Activated gamma-delta T cell treated with Interleukin-2 at 50 U/mL for 16 hours (primary cell): ENCODE measurements at regions not wholly inside any gene's neighbourhood (a gene's known extent, or its start where the extent isn't known, plus 50 kb on each side); places are given as distances from the start of the nearest gene placed in this dataset.
"Not testable (repeated sequence)": the region's sequence is repeated elsewhere in the genome, so short reads cannot be mapped to it uniquely, and the experiment has no call there.

Experiments used
- DNase-seq: peaks from one replicate; pipeline ENCODE4 v3.0.0-alpha.2; 2020

DNA sequence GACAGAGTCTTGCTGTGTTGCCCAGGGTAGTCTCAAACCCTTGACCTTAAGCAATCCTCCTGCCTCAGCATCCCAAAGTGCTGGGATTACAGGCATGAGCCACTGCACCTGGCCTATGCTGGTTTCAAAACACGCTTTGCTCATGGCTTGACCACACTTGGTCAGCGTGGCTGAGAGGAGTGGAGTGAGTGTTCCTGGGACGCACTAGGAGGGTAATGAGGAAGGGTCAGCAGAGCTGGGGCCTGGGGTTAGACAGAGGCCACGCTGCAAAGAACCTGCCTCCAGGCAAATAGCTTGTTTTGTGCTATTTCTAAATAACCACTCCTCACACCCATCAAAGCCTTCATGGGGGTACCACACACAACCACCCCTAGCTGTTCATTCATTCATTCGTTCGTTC is 77.9 kb upstream of the TOX2 start:
- DNase-seq: no peak

DNA sequence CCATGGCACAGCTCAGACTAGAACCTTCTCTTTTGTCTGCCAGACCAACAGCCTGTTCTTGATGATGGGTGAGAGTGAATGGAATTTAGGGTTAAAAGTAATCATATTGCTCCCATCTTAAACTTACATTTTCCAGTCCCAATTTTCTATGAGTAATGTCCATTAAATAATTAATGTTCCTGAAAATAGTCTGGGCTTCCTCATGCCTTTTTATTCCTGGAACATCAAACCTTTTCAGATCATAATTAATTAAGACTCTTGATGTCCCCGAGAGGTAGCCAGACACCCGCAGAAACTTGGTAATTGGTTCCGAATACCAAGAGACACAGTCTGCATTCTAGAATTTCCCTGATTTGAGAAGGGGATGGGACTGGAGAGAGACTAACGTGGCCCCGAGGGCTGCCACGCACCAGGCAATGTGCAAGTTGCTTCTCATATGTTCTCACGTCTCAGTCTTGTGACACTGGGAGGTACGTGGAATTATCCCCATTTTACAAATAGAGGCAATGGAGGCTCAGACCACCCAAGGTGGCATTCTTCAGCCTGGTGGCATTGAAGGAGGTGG is 78.6 kb upstream of the TOX2 start:
- DNase-seq: no peak

DNA sequence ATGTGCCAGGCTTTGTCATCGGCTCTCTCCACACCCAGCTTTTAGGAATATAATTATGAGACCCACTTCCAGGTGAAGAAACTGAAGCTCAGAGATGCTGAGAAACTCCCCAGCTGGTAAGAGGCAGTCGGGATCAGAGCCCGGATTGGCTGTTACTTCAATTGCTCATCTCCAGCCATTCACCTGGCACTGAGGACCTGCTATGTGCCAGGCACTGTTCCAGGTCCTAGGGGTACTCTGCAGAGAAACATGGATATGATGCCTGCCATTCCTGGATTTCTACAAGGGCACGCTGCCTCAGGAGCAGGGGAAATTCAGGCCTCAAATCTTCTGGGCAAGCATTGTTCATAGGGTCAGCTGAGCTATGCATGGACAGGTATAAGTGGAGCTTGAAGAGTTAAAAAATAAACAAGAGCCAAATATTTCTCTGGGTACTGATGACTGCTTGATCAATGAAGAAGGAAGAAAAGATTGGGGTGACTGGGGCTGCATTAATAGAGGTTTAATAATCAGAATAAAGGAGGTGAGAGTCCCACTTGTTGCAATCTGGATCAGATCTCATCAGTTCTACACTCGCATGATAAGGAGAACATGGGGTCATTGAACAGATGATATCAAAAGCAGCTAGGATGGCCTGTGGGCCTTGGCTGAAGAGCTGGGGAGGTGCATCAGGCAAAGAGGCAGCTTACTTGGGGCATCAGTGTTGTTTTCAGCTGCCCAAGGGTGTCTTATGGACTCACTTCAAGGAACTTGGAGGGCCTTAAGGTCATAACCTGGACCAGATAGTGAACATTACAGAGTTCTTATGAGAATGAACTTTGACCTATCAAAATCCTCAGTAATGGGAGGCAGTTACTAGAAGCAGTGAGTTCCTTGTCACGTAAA is 80.9 kb upstream of the TOX2 start:
- no peak for DNase-seq

DNA sequence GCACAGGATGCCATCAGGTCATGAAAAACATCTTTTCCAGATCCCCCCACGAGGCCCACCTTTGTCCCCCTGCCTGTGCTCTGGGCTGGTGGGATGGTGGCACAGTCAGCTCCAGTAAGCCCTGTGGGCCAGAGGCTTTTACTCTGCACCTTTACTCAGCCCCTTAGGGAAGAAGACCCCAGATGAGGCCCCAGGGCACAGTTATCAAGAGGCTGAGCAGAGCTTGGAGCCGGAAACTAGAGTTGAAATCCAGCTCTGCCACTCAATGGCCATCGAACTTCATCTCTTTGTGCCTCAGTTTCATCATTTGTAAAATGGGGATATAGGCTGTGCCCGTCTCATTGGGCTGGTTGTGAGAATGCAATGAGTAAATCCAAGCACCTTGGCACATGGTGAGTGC is 81.7 kb upstream of the TOX2 start:
- DNase-seq: no peak

DNA sequence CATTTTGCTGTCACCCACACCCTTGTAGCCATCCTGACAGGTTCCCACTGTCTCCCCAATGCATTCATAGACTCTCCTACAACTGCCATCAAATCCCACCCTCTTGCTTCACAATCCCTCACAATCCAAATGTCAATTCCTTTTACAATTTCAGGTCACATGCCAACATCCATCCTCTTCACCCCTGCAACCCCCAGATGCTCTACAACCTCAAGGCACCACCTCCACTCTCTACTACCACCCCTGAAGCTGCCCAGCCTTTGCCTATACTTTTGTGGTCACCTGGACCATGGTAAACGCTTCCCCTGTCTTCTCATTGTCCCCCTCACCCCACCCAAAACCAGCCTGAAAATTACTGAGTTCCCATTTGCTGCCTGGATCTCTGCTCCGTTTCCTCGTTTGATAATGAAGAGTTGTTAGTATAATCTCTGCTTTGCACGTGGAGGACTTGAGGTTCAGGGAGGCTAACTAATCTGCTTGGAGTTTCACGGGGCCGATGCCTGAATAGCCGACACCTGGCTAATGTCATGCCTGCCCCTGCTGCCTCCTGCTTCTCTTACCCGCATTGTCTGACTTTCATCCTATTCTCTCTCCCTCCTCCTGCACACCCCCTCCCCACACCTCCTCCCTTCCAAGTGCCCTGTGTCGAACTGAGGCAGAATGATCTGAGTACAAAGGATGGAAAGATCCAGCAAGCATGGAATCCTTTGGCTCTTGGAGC is 82.4 kb upstream of the TOX2 start:
- DNase-seq: no peak

DNA sequence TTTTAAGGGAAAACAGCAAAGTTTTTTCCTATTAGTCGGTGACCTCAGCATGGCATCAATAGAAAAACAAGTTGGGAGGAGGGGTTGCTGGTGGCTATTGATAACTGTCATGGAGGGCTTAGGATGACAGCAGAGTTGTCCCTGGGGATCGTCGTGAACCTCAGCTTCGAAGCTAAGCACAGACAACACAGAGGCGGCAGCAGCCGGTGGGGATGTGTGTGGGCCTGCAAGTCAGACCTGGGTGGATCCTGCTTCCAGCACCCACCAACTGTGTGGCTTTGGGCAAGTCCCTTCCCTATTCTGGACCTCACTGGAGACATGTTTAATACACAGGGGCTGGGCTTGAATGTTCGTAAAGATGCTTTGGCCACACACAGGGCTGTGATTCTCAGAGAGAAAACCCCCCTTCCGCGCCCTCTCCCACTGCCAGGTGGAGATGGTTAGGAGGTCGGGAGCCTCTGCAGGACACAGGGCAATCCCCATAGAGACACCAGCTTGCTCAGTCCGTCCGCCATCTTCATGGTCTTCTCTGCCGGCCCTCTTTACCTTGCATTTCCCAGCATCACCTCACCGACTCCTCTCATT is 83.1 kb upstream of the TOX2 start:
- DNase-seq: no peak

DNA sequence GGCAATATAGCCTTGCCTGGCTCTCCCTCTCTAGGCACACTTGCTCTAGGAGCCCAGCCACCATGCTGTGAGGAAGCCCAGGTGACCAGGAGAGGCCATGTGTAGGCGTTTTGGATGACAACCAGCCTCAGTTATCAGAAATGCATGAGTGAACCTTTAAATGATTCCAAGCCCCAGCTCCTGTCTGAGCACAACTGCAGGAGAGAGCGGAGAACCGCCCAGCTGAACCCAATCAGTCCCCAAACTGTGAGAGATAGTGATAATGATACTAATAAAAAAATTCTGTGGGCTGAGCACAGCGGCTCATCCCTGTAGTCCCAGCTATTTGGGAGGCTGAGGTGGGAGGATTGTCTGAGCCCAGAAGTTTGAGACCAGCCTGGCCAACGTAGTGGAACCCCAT is 83.8 kb upstream of the TOX2 start:
- DNase-seq: no peak

DNA sequence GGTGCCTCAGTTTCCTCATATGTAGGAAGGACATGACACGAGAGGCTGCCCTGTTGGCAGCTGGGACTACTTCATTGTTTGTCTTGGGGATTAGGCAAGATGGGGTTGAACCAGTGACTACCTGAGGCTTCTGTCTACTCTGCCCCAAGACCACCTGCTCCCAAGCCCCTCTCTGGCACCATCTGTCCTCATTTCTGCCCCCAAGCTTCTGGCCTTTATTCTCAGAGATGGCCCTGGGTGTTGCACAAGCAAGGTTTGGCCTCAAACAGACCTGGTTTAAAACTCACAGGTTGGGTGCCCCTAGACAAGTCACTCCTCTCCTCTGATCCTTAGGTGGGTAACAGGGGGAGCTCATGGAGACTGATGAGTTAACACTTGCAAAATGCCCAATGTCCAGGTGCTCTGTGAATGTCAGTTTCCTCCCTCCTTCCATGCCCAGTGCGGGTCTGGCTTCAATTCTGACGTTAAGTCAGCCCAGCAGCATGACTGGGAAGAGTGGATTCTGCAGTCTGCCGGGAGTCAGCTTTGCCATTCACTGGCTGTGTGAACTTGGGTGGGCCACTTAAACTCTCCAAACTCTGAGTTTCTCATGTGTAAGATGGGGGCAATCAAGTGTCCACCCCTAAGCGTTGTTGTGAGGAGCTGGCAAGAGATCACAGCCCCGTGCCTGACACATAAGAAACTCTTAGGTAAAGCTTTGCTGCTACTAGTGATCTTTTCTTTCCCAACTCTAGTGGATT is 84.5 kb upstream of the TOX2 start:
- DNase-seq: no peak

DNA sequence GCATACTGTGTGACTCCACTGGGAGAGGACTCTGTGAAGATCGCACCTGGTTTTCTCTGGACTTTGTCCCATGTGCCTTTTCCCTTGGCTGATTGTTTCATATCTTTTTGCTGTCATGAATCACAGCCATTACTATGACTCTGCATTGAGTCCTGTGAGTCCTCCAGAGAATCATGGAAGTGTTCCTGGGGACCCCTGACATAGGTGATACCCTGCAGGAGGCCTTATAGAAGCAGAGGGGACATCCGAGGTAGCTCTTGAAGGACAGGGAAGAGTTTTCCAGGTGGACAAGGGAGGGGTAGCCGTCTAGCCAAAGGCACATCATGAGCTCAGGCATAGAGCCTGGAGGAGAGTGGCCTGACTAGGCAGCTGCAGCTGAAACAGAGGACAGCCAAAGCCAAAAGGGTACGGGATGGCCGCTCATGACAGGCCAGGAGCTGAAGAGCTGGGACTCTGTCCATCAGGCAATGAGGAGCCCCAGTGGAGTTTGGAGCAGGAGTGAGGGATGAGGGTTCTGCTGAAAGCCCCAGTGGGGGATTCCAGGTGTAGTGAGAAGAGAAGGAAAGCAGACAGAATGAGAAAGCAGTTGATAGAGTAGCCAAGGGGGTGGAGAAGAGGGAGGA is 86.6 kb upstream of the TOX2 start:
- DNase-seq: no peak

DNA sequence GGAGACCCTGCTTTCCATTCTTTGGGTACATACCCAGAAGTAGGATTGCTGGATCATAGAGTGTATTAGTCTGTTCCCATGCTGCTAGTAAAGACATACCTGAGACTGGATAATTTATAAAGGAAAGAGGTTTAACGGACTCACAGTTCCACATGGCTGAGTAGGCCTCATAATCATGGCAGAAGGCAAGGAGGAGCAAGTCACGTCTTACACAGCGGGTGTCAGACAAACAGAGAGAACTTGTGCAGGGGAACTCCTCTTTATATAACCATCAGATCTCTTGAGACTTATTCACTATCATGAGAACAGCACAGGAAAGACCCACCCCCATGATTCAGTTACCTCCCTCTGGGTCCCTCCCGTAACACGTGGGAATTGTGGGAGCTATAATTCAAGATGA is 87.7 kb upstream of the TOX2 start:
- not testable (repeated sequence) for DNase-seq

DNA sequence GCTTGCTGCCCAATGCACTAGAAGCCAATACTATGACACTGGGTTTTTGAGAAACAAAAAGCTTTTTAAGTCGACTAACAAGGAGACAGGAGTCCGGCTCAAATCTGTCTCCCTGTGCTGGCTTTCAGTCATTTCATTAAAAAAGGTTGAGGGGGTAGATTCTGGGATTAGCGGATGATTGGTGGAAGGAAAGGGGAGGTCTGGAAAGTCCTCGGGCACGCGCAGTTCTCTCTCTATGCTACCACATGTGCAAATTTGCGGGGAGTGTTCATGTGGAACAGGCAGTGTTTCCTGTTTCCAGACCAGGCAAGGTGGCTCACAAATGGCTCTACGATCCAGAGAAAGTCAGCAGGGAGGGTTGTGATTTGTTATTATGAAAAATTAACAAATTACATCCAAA is 89.1 kb upstream of the TOX2 start:
- no peak for DNase-seq

DNA sequence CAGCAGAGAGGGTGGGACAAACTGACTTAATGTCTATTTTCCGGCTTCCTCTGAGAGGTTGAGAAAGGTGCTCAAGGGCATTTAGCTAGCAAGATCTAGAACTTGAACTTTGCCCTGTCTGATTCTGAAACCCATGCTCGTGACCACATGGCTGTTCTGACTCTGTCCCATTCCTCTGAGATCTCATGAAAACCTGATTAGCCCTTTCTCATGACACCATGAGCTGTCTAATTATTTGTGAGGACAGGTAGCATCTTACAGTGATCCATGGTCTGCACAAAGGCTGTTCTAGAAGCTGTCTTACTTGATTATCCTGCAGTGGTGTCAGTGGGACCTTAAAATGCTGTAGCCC is 89.6 kb upstream of the TOX2 start:
- DNase-seq: no peak

DNA sequence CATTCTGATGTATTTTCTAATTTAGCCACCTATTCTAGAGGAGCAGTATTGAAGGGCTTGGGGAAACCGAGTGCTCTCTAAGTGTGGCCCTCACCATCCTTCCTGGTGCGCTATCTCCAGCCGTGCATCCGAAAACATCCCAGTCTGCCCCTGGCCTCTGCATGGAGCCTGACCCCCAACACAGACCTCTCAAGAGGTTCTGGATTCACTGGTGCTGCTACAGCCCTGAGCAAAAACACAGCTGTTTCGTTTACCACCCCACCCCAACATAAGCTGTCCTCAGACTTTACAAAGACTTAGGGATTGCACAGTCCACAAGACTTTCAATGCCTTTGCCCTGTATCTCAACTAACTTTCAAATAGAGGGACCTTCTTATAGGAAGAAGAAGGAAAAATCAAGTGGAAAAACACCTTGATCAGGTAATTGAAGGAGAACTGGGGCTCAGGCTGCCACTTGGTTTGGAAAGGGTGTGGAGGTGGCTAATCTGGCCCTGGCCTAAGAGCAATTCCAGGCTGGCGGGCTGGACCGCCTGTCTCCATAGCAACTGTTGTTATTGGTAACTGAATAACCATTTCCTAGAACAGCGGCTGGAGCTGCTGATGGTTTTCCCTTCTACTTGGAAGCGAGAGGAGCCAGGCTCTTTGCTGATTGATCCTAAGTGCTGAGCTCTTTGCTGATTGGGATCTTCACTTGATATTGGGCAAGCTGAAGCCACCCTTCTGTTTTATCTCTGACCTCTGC is 90.2 kb upstream of the TOX2 start:
- no peak for DNase-seq

DNA sequence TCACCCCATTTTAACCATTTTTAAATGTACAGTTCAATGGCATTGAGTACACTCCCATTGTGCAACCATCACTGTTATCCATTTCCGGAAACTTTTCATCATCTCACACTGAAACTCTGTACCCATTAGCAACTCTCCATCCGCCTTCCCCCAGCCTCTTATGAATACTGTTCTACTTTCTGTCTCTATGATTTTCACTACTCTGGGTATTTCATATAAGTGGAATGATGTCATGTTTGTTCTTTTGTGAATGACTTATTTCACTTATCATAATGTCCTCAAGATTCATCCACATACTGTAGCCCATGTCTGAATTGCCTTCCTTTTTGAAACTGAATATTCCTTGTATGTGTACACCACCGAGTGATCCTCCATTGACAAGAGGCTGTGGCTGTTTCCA is 92.9 kb upstream of the TOX2 start:
- DNase-seq: no peak

DNA sequence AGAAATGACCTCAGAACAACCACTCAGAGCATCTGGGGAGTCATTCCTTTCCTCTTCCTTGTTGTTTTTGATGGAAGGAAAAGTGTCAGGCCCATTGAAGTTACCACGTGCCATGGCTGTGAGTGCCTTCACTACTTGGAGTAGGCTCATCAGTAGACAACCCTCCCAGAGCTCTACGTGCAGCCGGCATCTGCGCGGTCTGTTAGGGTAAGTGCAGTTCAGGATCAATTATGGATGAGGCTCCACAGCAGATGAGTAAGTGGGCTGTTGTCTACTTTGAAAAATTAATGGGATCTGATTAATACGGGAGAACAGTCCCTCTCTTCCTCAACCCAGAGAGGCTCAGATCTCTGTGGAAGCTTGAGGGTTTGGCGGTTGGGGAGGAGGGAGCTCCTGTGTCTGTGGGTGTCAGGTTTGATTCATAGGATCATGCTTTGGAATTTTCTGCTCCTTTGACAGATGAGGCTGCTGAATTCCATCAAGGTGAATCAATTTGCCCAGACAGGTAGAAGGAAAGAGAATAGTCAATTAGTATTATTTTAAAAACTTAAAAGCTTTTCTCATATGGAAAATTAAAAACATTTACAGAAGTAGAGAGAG is 93.8 kb upstream of the TOX2 start:
- no peak for DNase-seq

DNA sequence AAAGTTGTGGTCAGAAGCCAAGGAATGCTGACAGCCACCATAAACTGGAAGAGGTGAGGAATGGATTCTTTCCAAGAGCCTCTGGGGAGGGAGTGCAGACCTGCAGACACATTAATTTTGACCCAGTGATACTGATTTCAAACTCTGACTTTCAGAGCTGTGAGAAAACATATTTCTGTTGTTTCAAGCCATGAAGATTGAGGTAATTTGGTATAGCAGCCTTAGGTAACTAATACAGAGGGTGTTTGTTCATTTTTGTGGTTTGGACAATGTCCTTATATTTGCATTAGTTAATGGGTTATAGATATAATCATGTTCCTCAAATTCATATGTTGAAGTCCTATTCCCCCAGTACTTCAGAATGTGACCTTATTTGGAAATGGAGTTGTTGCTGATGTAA is 85.4 kb upstream of the GTSF1L start:
- no peak for DNase-seq

DNA sequence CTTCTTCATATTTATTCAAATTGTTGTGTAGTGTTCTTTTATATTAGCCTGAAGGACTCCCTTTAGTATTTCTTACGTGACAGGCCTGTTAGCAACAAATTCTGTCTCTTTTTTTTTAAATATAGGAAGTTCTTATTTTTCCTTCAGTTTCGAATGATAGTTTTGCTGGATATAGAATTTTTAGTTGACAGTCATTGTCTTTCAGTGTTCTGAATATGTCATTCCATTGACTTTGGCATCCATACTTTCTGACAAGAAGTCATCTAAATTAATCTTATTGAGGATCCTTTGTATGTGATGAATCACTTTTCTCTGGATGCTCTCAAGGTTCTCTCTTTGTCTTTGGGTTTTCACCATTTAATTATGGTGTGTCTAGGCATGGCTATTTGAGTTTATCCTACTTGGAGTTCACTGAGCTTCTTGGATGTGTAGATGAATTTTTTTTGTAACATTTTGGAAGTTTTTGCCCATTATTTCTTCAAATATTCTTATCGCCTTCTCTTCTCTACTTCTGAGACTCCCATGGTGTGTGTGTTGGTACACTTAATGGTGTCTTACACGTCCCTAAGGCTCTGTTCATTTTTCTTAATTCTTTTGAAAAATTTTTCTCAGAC is 82.5 kb upstream of the GTSF1L start:
- no peak for DNase-seq

DNA sequence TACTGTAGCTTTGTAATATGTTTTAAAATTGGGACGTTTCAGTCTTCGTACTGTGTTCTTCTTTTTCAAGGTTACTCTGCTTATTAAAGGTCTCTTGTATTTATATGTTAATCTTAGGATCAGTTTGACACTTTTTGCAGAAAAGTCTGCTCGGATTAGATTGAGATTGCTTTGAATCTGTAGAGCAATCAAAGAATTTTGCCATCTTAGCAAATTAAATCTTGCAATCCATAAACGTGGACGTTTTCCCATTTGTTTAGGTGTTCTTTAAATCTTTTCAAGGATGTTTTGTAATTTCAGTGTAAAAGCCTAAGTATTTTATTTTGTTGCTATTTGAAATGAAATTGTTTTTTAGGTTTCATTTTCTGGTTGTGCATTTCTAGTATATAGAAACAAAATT is 78.0 kb upstream of the GTSF1L start:
- no peak for DNase-seq

DNA sequence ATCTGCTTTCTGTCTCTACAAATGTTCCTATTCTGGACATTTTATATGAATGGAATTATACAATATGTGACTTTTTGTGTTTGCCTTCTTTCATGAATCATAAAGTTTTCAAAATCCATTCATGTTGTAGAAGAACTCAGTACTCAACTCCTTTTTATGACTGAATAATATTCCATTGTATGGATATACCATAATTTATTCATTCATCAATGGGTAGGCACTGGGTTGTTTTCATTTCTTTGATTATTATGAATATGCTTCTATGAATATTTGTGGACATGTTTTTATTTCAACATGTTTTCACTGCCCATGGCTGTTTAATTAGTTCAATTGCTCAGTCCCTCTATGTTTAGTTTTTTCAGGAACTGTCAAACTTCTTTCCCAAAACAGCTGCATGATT is 76.5 kb upstream of the GTSF1L start:
- no peak for DNase-seq

DNA sequence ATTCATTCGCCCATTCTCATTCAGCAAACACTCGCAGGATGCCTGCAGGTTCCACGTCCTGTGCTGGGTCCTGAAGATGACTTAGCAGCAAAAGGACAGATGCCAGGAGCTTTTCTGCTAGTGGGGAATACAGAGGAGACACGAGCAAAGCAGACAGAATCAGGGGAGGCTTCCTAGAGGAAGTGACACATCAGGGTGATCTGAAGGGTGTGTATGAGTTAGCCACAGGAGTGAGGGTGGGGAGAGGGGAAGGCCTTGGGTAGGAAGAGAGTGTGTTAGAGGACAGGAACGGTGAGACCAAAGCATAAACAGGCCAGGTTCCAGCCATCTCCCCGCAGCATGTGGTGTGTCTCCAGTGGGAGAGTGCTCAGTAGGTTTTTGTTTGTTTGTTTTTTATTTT is 73.4 kb upstream of the GTSF1L start:
- no peak for DNase-seq

DNA sequence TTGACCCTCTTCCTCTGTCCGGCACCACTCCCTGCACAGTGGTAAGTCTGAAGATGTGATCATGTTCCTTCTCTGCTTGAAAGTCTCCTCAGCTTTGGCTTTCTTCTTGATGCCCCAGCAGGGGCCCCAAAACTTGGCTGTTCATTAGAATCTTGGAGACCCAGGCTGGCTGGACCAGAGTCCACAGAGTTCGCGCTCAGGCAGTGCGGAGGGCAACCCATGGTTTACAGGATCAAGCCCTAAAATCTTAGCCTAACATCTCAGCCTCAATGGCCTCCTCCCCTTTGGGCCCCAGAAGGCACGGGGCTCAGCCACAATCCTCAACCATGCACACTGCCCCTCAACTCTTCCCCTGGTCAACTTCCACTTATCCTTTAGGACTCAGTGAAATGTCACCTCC is 72.9 kb upstream of the GTSF1L start:
- DNase-seq: no peak
